Ishikawa (cell line): ENCODE measurements at regions not wholly inside any gene's neighbourhood (a gene's known extent, or its start where the extent isn't known, plus 50 kb on each side); places are given as distances from the start of the nearest gene placed in this dataset.

Experiments used
- CEBPB ChIP-seq: IDR thresholded peaks from 2 replicates; pipeline ENCODE4 v1.6.1; 2012
- CREB1 ChIP-seq: IDR thresholded peaks from 2 replicates; pipeline ENCODE4 v1.6.1; 2012; ENCODE audit warnings: low read depth
- EGR1 ChIP-seq: IDR thresholded peaks from 2 replicates; pipeline ENCODE4 v1.6.1; 2012
- EP300 ChIP-seq: IDR thresholded peaks from 2 replicates; pipeline ENCODE4 v1.6.1; 2012; ENCODE audit warnings: borderline replicate concordance
- FOXM1 ChIP-seq: IDR thresholded peaks from 2 replicates; pipeline ENCODE4 v1.6.1; 2012; ENCODE audit warnings: low read depth, borderline replicate concordance
- NFIC ChIP-seq: IDR thresholded peaks from 2 replicates; pipeline ENCODE4 v1.6.1; 2012
- RAD21 ChIP-seq: IDR thresholded peaks from 2 replicates; pipeline ENCODE4 v1.6.1; 2012; ENCODE audit warnings: low read depth
- TAF1 ChIP-seq: IDR thresholded peaks from 2 replicates; pipeline ENCODE4 v1.6.1; 2012; ENCODE audit warnings: low read depth, mild to moderate bottlenecking
- TCF12 ChIP-seq: IDR thresholded peaks from 2 replicates; pipeline ENCODE4 v1.6.1; 2012; ENCODE audit warnings: low read depth
- TEAD4 ChIP-seq: IDR thresholded peaks from 2 replicates; pipeline ENCODE4 v1.6.1; 2012
- USF1 ChIP-seq: IDR thresholded peaks from 2 replicates; pipeline ENCODE4 v1.6.1; 2012
- YY1 ChIP-seq: IDR thresholded peaks from 2 replicates; pipeline ENCODE4 v1.6.1; 2012; ENCODE audit warnings: low read depth
- ZBTB7A ChIP-seq: IDR thresholded peaks from 2 replicates; pipeline ENCODE4 v1.6.1; 2012; ENCODE audit warnings: low read depth
- TF ChIP-seq, protein P1 (sequence below): IDR thresholded peaks from 2 replicates; pipeline ENCODE4 v1.6.1; 2012
- TF ChIP-seq, protein P2 (sequence below): IDR thresholded peaks from 2 replicates; pipeline ENCODE4 v1.6.1; 2012; ENCODE audit warnings: low read depth, mild to moderate bottlenecking

DNA sequence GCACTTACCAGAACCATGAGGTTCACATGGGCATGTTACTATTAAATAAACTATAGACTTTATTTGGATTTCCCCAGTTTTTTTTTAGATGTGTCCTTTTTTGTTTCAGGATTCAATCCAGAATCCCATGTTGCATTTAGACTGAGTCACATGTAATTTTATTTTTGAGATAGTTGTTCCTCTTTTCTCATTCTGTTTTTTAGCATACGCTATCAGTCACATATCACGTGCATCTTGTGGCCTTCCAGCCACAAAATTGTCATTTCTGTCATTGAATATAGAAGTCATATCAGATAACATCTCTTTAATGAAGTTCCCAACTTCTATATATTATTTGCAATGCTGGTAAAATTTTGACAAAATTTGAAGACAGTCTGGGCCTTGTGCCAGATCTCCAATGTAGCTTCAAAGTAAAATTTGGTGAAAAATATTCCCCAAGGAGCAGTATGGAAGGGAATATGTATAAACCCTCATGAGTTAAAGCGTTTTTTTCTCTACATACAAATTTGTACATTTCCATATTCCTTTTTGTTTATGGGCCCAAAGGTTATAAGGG, 132.3 kb upstream of the MKI67 start:
- TF ChIP-seq EGR1 (no peak), CREB1 (no peak), ZBTB7A (no peak), EP300 (no peak), FOXM1 (no peak), CEBPB (no peak), USF1 (no peak), NFIC (no peak), YY1 (no peak), TEAD4 (no peak)
- TF ChIP-seq, protein P1, sequence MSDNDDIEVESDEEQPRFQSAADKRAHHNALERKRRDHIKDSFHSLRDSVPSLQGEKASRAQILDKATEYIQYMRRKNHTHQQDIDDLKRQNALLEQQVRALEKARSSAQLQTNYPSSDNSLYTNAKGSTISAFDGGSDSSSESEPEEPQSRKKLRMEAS, result no peak
- TF ChIP-seq, protein P2, sequence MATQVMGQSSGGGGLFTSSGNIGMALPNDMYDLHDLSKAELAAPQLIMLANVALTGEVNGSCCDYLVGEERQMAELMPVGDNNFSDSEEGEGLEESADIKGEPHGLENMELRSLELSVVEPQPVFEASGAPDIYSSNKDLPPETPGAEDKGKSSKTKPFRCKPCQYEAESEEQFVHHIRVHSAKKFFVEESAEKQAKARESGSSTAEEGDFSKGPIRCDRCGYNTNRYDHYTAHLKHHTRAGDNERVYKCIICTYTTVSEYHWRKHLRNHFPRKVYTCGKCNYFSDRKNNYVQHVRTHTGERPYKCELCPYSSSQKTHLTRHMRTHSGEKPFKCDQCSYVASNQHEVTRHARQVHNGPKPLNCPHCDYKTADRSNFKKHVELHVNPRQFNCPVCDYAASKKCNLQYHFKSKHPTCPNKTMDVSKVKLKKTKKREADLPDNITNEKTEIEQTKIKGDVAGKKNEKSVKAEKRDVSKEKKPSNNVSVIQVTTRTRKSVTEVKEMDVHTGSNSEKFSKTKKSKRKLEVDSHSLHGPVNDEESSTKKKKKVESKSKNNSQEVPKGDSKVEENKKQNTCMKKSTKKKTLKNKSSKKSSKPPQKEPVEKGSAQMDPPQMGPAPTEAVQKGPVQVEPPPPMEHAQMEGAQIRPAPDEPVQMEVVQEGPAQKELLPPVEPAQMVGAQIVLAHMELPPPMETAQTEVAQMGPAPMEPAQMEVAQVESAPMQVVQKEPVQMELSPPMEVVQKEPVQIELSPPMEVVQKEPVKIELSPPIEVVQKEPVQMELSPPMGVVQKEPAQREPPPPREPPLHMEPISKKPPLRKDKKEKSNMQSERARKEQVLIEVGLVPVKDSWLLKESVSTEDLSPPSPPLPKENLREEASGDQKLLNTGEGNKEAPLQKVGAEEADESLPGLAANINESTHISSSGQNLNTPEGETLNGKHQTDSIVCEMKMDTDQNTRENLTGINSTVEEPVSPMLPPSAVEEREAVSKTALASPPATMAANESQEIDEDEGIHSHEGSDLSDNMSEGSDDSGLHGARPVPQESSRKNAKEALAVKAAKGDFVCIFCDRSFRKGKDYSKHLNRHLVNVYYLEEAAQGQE, result no peak

- TF ChIP-seq USF1, result no peak
- TF ChIP-seq RAD21, result peak; percentile 57
- TF ChIP-seq TAF1, result no peak
Observed at GRCh38 chr10:128263891-128264688, 137.9 kb upstream of the MKI67 start.

- no peak for TF ChIP-seq YY1
- no peak for TF ChIP-seq EGR1
- no peak for TF ChIP-seq TCF12
- no peak for TF ChIP-seq TAF1
- TF ChIP-seq NFIC, result no peak
- no peak for TF ChIP-seq USF1
- TF ChIP-seq, protein P1, result no peak
- TF ChIP-seq CREB1, result no peak
- no peak for TF ChIP-seq RAD21
- TF ChIP-seq, protein P2, result no peak
- no peak for TF ChIP-seq ZBTB7A
- TF ChIP-seq EP300, result no peak
- TF ChIP-seq CEBPB, result no peak
- TF ChIP-seq TEAD4, result no peak
- TF ChIP-seq FOXM1, result no peak
Observed at GRCh38 chr10:128265596-128265995, 139.4 kb upstream of the MKI67 start.

GRCh38 chr10:128267581-128267980, 141.4 kb upstream of the MKI67 start:
- no peak for TF ChIP-seq CEBPB
- TF ChIP-seq, protein P1, result no peak
- no peak for TF ChIP-seq RAD21
- TF ChIP-seq CREB1, result no peak
- no peak for TF ChIP-seq YY1
- TF ChIP-seq TCF12, result no peak
- TF ChIP-seq EP300, result no peak
- TF ChIP-seq FOXM1, result no peak

- TF ChIP-seq TAF1 (no peak), EGR1 (no peak), CREB1 (no peak), NFIC (no peak), RAD21 (peak; percentile 79), TEAD4 (no peak), FOXM1 (no peak)
- TF ChIP-seq, protein P2, result no peak
- TF ChIP-seq, protein P1, result no peak
Observed at GRCh38 chr10:128268015-128268722, 141.9 kb upstream of the MKI67 start.
